ENCODE measurements at regions not wholly inside any gene's neighbourhood (a gene's known extent, or its start where the extent isn't known, plus 50 kb on each side); places are given as distances from the start of the nearest gene placed in this dataset.

- no peak for TF ChIP-seq EZH2 (IDR thresholded peaks at IDR 0.05; ENCODE audit: insufficient read depth, poor library complexity, severe bottlenecking)
- no peak for TF ChIP-seq EZH2phosphoT487 (IDR thresholded peaks at IDR 0.05; ENCODE audit: insufficient read depth, low read depth)
These were observed 457.2 kb downstream of the ARL4A start for GRCh38 chr7:13144673-13145072.

Data from GM23248 (cell line).